Esophagus (tissue), 2 donors: ENCODE measurements at regions not wholly inside any gene's neighbourhood (a gene's known extent, or its start where the extent isn't known, plus 50 kb on each side); places are given as distances from the start of the nearest gene placed in this dataset.

Source experiments
- H3K27ac ChIP-seq, 2 donors: one replicate each; pipeline ENCODE4 v1.5.1; 2013; ENCODE audit warnings: low read depth in 2 of 2, mild to moderate bottlenecking in 2 of 2, inconsistent platforms in 1 of 2, low read length in 1 of 2, moderate library complexity in 1 of 2
- H3K27me3 ChIP-seq, 2 donors: one replicate each; pipeline ENCODE4 v1.6.1; 2013; ENCODE audit warnings: low read length in 2 of 2, control low read depth in 1 of 2, mild to moderate bottlenecking in 1 of 2; ENCODE audit not compliant: insufficient read depth in 2 of 2, control insufficient read depth in 1 of 2
- H3K36me3 ChIP-seq, 2 donors: one replicate each; pipeline ENCODE4 v1.6.1; 2013; ENCODE audit warnings: low read length in 1 of 2; ENCODE audit not compliant: control insufficient read depth in 2 of 2, insufficient read depth in 2 of 2
- H3K4me1 ChIP-seq, 2 donors: one replicate each; pipeline ENCODE4 v1.6.1; 2013; ENCODE audit warnings: low read length in 1 of 2; ENCODE audit not compliant: control insufficient read depth in 2 of 2, insufficient read depth in 2 of 2
- H3K4me3 ChIP-seq, 2 donors: one replicate each; pipeline ENCODE4 v1.5.1; 2013; ENCODE audit warnings: low read length in 2 of 2, mild to moderate bottlenecking in 2 of 2, low read depth in 1 of 2, moderate library complexity in 1 of 2
- H3K9me3 ChIP-seq, 2 donors: one replicate each; pipeline ENCODE4 v1.6.1; 2013; ENCODE audit warnings: mild to moderate bottlenecking in 2 of 2, low read depth in 1 of 2, low read length in 1 of 2, moderate library complexity in 1 of 2; ENCODE audit not compliant: control insufficient read depth in 2 of 2, insufficient read depth in 1 of 2
- WGBS, 2 donors: extraction: QIAGEN DNeasy Blood & Tissue Kit; methylation state at CpG; one replicate each; pipeline ENCODE4 v1.1.7; 2013; 5-methylcytosine and 5-hydroxymethylcytosine counted together
- donor health status: healthy with polysubstance abuse.
- donor health status: Bipolar disorder and iron deficiency.

DNA sequence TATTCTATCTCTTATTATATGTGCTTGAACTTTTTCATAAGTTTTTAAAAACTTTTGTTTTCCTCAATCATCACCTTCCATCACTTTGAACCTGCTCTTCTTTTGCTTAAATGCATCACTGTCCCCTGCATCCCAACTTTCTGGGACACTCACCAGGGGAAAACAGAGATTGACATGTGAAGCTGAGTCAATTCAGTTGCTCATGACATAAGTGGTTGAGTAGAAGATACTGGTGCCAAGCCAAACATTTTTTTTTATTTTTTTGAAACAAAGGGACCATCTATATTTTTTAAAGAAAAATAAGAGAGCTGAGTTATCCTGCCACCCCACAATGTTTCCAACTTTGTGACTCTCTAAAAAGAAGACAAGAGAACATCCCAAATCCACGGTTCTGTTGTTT lies 61.8 kb upstream of the AHR start:
- no peak overlapping the region for H3K4me3 ChIP-seq
- 87 to 88% methylated on average over 1 of the region's 1 CpG for WGBS, 2 donors
- no peaks in the 10 kb centered on the region for H3K9me3 ChIP-seq
- no peaks in the 10 kb centered on the region for H3K27me3 ChIP-seq
- H3K36me3 ChIP-seq, result no peaks in the 10 kb centered on the region
- H3K4me1 ChIP-seq, result no peaks in the 10 kb centered on the region
- H3K27ac ChIP-seq, result no peak overlapping the region

DNA sequence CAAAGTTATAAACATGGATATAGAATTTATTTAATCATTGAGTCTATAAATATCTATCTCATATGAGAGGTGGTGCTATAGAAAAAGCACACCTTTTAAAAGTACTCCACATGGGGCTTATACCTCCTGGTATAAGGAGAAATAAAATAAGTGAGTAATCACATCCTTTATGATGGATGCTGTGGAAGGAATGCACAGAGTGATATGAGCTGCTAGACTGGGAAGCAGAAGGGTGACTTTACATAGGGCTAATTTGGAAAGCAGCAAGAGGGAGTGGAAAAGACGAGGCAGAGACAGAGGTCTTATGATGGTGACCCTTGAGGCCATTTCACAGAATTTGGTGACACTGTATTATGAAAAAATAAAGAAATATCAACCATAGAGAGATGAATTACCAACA lies 59.4 kb upstream of the AHR start:
- H3K4me1 ChIP-seq, result no peaks in the 10 kb centered on the region
- H3K4me3 ChIP-seq, result no peak overlapping the region
- no peak overlapping the region for H3K27ac ChIP-seq
- H3K27me3 ChIP-seq, result no peaks in the 10 kb centered on the region
- H3K36me3 ChIP-seq, result no peaks in the 10 kb centered on the region
- no peaks in the 10 kb centered on the region for H3K9me3 ChIP-seq
- 86 to 93% methylated on average over 1 of the region's 1 CpG for WGBS, 2 donors

DNA sequence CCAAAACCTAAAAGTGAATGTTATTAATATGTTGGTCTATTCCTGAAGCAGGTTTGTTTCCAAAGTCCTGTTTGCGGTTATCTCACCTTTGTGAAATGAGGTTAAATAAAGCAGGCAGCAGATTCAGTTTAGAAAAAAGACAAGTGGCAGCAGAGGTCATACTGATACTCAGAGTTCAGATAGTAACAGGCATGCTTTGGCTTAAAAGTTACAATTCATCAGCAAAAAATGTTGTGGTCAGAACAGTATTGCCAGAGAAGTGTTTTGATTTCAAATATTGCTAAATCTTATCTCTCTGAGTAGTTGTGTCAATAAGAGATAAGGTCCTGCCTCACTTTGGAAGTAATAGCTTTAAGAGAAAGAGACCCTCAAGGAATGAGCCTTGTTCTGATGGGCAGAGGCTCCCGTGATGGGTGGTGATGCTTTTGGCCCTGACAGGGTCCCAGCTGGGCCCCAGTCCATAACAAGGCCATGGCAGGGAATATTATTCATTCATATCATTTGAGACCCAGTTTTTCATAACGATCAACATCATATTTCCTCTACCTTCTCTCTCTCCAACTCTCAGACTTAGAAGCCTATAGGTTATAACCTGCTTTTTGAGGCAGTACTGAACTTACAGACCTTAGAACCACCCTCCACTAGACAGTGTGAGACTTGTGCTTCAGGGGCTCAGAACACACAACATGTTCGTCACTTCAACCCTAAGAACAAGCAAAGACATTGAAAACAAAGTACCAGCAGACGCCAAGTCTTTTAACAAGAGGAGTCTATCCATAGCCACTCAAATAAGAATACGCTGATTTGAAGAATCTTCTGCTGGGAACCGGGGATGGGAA lies 58.5 kb upstream of the AHR start:
- no peaks in the 10 kb centered on the region for H3K4me1 ChIP-seq
- WGBS, 2 donors, result 79 to 81% methylated on average over 7 of the region's 7 CpGs
- no peak overlapping the region for H3K4me3 ChIP-seq
- no peaks in the 10 kb centered on the region for H3K36me3 ChIP-seq
- no peaks in the 10 kb centered on the region for H3K9me3 ChIP-seq
- no peaks in the 10 kb centered on the region for H3K27me3 ChIP-seq
- H3K27ac ChIP-seq, result no peak overlapping the region

DNA sequence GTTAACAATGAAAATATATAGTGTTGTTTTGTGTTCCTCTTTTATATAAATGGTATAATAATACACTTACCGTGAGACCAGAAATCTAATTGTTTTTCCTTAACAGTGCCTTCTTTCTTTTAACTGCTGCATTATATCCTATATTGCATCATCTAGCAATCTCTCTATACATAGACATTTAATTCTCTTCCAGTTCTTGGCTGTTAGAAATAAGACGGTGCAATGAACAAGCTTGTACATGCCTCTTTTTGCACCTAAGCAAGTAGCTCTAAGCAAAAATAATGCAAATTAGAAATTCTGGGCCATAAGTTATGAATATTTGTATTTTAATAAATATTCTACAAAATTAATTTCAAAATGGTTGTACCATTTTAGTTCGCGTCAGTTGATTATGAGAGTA lies 55.9 kb upstream of the AHR start:
- 80 to 83% methylated on average over 4 of the region's 4 CpGs for WGBS, 2 donors
- Histone ChIP-seq H3K36me3 (no peaks in the 10 kb centered on the region), H3K4me3 (no peak overlapping the region), H3K4me1 (no peaks in the 10 kb centered on the region), H3K27ac (no peak overlapping the region), H3K27me3 (no peaks in the 10 kb centered on the region), H3K9me3 (no peaks in the 10 kb centered on the region)

DNA sequence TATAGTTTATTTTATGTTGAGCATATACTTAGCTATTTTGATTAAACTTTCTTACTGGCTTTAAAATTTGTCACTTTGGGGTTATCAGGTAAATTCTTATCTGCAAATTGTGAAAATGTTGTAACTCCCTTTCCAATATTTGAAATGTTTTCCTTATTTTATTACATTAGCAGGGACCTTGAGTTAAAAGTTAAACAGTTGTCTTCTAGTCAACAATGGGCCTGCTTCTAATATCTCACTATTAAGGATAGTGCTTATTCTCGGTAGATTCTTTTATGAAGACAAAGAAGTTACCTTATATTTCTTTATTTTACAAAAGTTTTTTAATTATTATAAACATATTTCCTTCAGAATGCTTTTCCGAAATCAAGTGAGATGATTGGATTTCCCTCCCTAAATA lies 53.7 kb upstream of the AHR start:
- no peaks in the 10 kb centered on the region for H3K4me1 ChIP-seq
- no peak overlapping the region for H3K4me3 ChIP-seq
- 91 to 98% methylated on average over 2 of the region's 2 CpGs for WGBS, 2 donors
- no peaks in the 10 kb centered on the region for H3K27me3 ChIP-seq
- no peaks in the 10 kb centered on the region for H3K9me3 ChIP-seq
- no peak overlapping the region for H3K27ac ChIP-seq
- no peaks in the 10 kb centered on the region for H3K36me3 ChIP-seq

DNA sequence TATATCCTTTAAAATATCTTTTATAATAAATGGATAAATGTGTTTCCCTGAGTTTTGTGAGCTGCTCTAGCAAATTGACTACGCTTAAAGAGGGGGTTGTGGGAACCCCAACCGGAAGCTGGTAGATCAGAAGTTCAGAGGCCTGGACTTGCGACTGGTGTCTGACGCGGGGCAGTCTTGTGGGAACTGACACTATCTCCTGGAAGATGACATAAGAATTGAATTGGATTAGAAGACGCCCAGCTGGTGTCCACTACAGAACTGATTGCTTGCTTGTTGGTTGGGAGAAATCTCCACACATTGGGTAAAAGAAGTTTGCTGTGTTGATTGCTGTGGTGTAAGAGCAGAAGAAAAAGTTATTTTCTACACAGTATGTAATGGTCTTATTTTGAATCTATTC lies 51.1 kb upstream of the AHR start:
- Histone ChIP-seq H3K9me3 (no peaks in the 10 kb centered on the region), H3K36me3 (no peaks in the 10 kb centered on the region), H3K27ac (no peak overlapping the region), H3K27me3 (no peaks in the 10 kb centered on the region), H3K4me3 (no peak overlapping the region), H3K4me1 (no peaks in the 10 kb centered on the region)
- 95 to 98% methylated on average over 6 of the region's 6 CpGs for WGBS, 2 donors

DNA sequence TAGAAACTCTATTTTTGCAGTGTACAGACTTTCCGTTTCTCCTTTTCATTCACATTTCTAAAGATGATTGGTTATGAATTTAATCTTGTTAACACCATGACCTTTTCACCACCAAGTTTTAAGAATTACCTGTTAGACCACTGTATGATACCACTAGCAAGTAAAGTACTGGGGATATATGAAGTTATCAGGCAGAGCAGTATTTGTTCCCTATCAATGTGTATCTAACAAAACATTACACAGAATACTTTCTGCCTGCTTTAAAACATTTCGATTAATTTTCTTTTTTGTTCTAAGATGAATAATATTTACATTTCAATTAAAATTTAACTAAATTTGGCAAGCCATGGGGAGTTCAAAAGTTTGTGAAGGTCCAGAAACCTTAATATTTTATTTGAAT lies 49.9 kb upstream of the AHR start:
- no peak overlapping the region for H3K27ac ChIP-seq
- H3K36me3 ChIP-seq, result no peaks in the 10 kb centered on the region
- H3K4me3 ChIP-seq, result no peak overlapping the region
- H3K4me1 ChIP-seq, result no peaks in the 10 kb centered on the region
- no peaks in the 10 kb centered on the region for H3K27me3 ChIP-seq
- WGBS, 2 donors, result 66 to 85% methylated on average over 2 of the region's 2 CpGs
- H3K9me3 ChIP-seq, result no peaks in the 10 kb centered on the region
